Liver (tissue), 8 donors: ENCODE measurements at regions not wholly inside any gene's neighbourhood (a gene's known extent, or its start where the extent isn't known, plus 50 kb on each side); places are given as distances from the start of the nearest gene placed in this dataset.

Source experiments
- DNase-seq: peaks from one replicate; pipeline ENCODE4 v3.0.0-alpha.2; 2017; ENCODE audit warnings: low spot score
- H3K27ac ChIP-seq, 2 donors: one replicate each; pipeline ENCODE4 v1.7.0; 2013; ENCODE audit warnings: inconsistent platforms in 2 of 2, low read length in 2 of 2, control low read depth in 1 of 2, low read depth in 1 of 2, mild to moderate bottlenecking in 1 of 2
- H3K27me3 ChIP-seq, 4 donors: one replicate each; pipeline versions ENCODE4 v1.6.1 to v1.7.0; 2013; ENCODE audit warnings: low read length in 3 of 4, inconsistent platforms in 1 of 4, mild to moderate bottlenecking in 1 of 4, moderate library complexity in 1 of 4; ENCODE audit not compliant: control insufficient read depth in 4 of 4, insufficient read depth in 4 of 4
- H3K36me3 ChIP-seq, 4 donors: one replicate each; pipeline versions ENCODE4 v1.6.1 to v1.7.0; 2013; ENCODE audit warnings: low read length in 3 of 4, mild to moderate bottlenecking in 3 of 4, low read depth in 1 of 4, moderate library complexity in 1 of 4; ENCODE audit not compliant: control insufficient read depth in 4 of 4, insufficient read depth in 3 of 4
- H3K4me1 ChIP-seq, 4 donors: one replicate each; pipeline versions ENCODE4 v1.6.1 to v1.7.0; 2013; ENCODE audit warnings: low read length in 3 of 4, mild to moderate bottlenecking in 3 of 4, moderate library complexity in 1 of 4; ENCODE audit not compliant: control insufficient read depth in 4 of 4, insufficient read depth in 4 of 4
- H3K4me3 ChIP-seq, 3 donors: one replicate each; pipeline versions ENCODE4 v1.6.1 to v1.7.0; 2013; ENCODE audit warnings: low read length in 3 of 3, control low read depth in 1 of 3, low read depth in 1 of 3, mild to moderate bottlenecking in 1 of 3
- H3K9ac ChIP-seq, 2 donors: one replicate each; pipeline ENCODE4 v1.7.0; 2013; ENCODE audit warnings: low read length in 2 of 2, mild to moderate bottlenecking in 2 of 2, moderate library complexity in 2 of 2, control low read depth in 1 of 2, low read depth in 1 of 2
- H3K9me3 ChIP-seq, 4 donors: one replicate each; pipeline versions ENCODE4 v1.6.1 to v1.7.0; 2013; ENCODE audit warnings: low read length in 3 of 4; ENCODE audit not compliant: control insufficient read depth in 4 of 4
- ATF3 ChIP-seq: IDR thresholded peaks from 2 replicates; pipeline ENCODE4 v1.6.1; 2016; ENCODE audit warnings: antibody characterized with exemption
- CTCF ChIP-seq: fragments of 150-350 bp; IDR thresholded peaks from 2 replicates; pipeline ENCODE4 v1.5.1; 2017; ENCODE audit warnings: improper control_type of control experiment, low read depth, low read length; ENCODE audit not compliant: missing input control
- EGR1 ChIP-seq, 2 donors: IDR thresholded peaks; 2 replicates each; pipeline ENCODE4 v1.6.1; 2016 to 2018; ENCODE audit warnings: antibody characterized with exemption in 2 of 2, low read depth in 2 of 2
- FOXA1 ChIP-seq: IDR thresholded peaks from 2 replicates; pipeline ENCODE4 v1.6.1; 2016; ENCODE audit warnings: antibody characterized with exemption
- FOXA2 ChIP-seq: IDR thresholded peaks from 2 replicates; pipeline ENCODE4 v1.6.1; 2016; ENCODE audit warnings: antibody characterized with exemption
- GABPA ChIP-seq, 2 donors: IDR thresholded peaks in 1 of 2; conservative IDR thresholded peaks in 1 of 2; 2 replicates each; pipeline ENCODE4 v1.6.1; 2016; ENCODE audit warnings: antibody characterized with exemption in 2 of 2, mild to moderate bottlenecking in 1 of 2, moderate library complexity in 1 of 2
- HNF4A ChIP-seq, 2 donors: conservative IDR thresholded peaks; 2 replicates each; pipeline ENCODE4 v1.6.1; 2016; ENCODE audit warnings: antibody characterized with exemption in 2 of 2, mild to moderate bottlenecking in 2 of 2
- HNF4G ChIP-seq: IDR thresholded peaks from 2 replicates; pipeline ENCODE4 v1.6.1; 2016; ENCODE audit warnings: antibody characterized with exemption
- JUND ChIP-seq, 2 donors: IDR thresholded peaks; 2 replicates each; pipeline ENCODE4 v1.6.1; 2016; ENCODE audit warnings: antibody characterized with exemption in 2 of 2
- MAX ChIP-seq: IDR thresholded peaks from 2 replicates; pipeline ENCODE4 v1.6.1; 2016; ENCODE audit warnings: antibody characterized with exemption
- NR2F2 ChIP-seq: IDR thresholded peaks from 2 replicates; pipeline ENCODE4 v1.6.1; 2016; ENCODE audit warnings: antibody characterized with exemption
- RAD21 ChIP-seq, 2 donors: IDR thresholded peaks; 2 replicates each; pipeline ENCODE4 v1.6.1; 2016; ENCODE audit warnings: antibody characterized with exemption in 2 of 2, mild to moderate bottlenecking in 2 of 2
- REST ChIP-seq: IDR thresholded peaks from 2 replicates; pipeline ENCODE4 v1.6.1; 2016; ENCODE audit warnings: antibody characterized with exemption, mild to moderate bottlenecking
- RXRA ChIP-seq, 2 donors: IDR thresholded peaks; 2 replicates each; pipeline ENCODE4 v1.6.1; 2017 to 2018; ENCODE audit warnings: antibody characterized with exemption in 2 of 2, mild to moderate bottlenecking in 1 of 2
- SP1 ChIP-seq: IDR thresholded peaks from 2 replicates; pipeline ENCODE4 v1.6.1; 2018; ENCODE audit warnings: antibody characterized with exemption, mild to moderate bottlenecking
- TAF1 ChIP-seq: conservative IDR thresholded peaks from 2 replicates; pipeline ENCODE4 v1.6.1; 2016; ENCODE audit warnings: antibody characterized with exemption, mild to moderate bottlenecking
- YY1 ChIP-seq: IDR thresholded peaks from 2 replicates; pipeline ENCODE4 v1.6.1; 2016; ENCODE audit warnings: antibody characterized with exemption, mild to moderate bottlenecking
- ZBTB33 ChIP-seq: IDR thresholded peaks from 2 replicates; pipeline ENCODE4 v1.6.1; 2016; ENCODE audit warnings: antibody characterized with exemption
- WGBS: extraction: QIAGEN DNeasy Blood & Tissue Kit; methylation state at CpG from one replicate; pipeline ENCODE4 v1.1.7; 2013; 5-methylcytosine and 5-hydroxymethylcytosine counted together
- donor health status: healthy.
- donor health status: healthy.
- donor health status: healthy.
- donor health status: healthy.
- donor health status: healthy.

- Histone ChIP-seq H3K27me3 (no peaks in the 10 kb centered on the region), H3K9ac (no peak overlapping the region), H3K27ac (peak overlapping the region; percentile 90 to 94), H3K4me3 (no peak overlapping the region), H3K9me3 (no peaks in the 10 kb centered on the region), H3K36me3 (no peaks in the 10 kb centered on the region), H3K4me1 (peaks cover 19 to 56% (median 42%) of the 10 kb centered on the region in 4 donors)
- whole genome bisulfite sequencing: 23% methylated on average over 2 of the region's 2 CpGs
- TF ChIP-seq GABPA (IDR thresholded peaks at IDR 0.05 in 1 of 2, conservative IDR thresholded peaks at IDR 0.05 in 1 of 2) (no peak), RXRA (IDR thresholded peaks at IDR 0.05) (peak; percentile 95), HNF4G (peak; percentile 64), REST (no peak), JUND (IDR thresholded peaks at IDR 0.05) (peak; percentile 99), YY1 (peak; percentile 42), FOXA2 (peak; percentile 84), NR2F2 (peak; percentile 60), FOXA1 (peak; percentile 57), EGR1 (IDR thresholded peaks at IDR 0.05; ENCODE audit: low read depth in 2 of 2) (peak in 1 of 2 donors; percentile 43), ZBTB33 (no peak), MAX (no peak), CTCF (no peak), SP1 (peak; percentile 90), TAF1 (peak; percentile 3), HNF4A (conservative IDR thresholded peaks at IDR 0.05) (peak; percentile 91 to 94), ATF3 (peak; percentile 98), RAD21 (IDR thresholded peaks at IDR 0.05) (peak; percentile 21 to 24)
- peak; percentile 40 for DNase-seq
These were observed 228.7 kb downstream of the LACC1 start for GRCh38 chr13:44108331-44108858.
